Endothelial cell of umbilical vein (primary cell): ENCODE measurements at regions not wholly inside any gene's neighbourhood (a gene's known extent, or its start where the extent isn't known, plus 50 kb on each side); places are given as distances from the start of the nearest gene placed in this dataset.

ENCODE experiments used
- BruUV-seq: library from RNA; stranded (reverse); fragments of 400-500 nt; replicated peaks from 2 replicates; lab custom pipeline; 2021; lab: Mats Ljungman, UMichigan
- CTCF ChIA-PET: fragments of 300-600, 350-600 bp; sonication (Branson Sonifier 250); formaldehyde crosslinking; loops from one replicate; lab custom pipeline; 2021; ENCODE audit warnings: antibody characterized with exemption, inconsistent platforms; lab: Charles Lee
- POLR2A ChIA-PET: fragments of 300-600, 350-600 bp; sonication (Branson Sonifier 250); formaldehyde crosslinking; loops from one replicate; lab custom pipeline; 2021; ENCODE audit warnings: antibody characterized with exemption, inconsistent platforms; lab: Charles Lee
- DNase-seq: peaks from one replicate; pipeline ENCODE4 v3.0.0-alpha.2; 2011; ENCODE audit warnings: low read depth, low spot score
- FAIRE-seq: peaks from 2 replicates; lab custom pipeline; 2011; peaks lifted over from hg19 to GRCh38; lab: Jason Lieb, UNC
- H2AFZ ChIP-seq: 2 replicates; pipeline ENCODE4 v1.6.0; 2012; ENCODE audit warnings: low read depth, low read length, control low read depth, inconsistent platforms
- H3K27ac ChIP-seq: 2 replicates; pipeline ENCODE4 v1.5.1; 2011; ENCODE audit warnings: low read depth, mild to moderate bottlenecking, control low read depth, low read length, moderate library complexity; ENCODE audit not compliant: insufficient read depth
- H3K27me3 ChIP-seq, 2 experiments: 2 replicates each; pipeline versions ENCODE4 v1.6.0 to v1.6.1; 2011; ENCODE audit warnings: low read length in 2 of 2, mixed read lengths in 1 of 2; ENCODE audit not compliant: control insufficient read depth in 2 of 2, insufficient read depth in 2 of 2
- H3K36me3 ChIP-seq, 2 experiments: 2 replicates in 1 of 2; 3 replicates in 1 of 2; pipeline ENCODE4 v1.5.1; 2011; ENCODE audit warnings: low read length in 2 of 2, mild to moderate bottlenecking in 1 of 2, moderate library complexity in 1 of 2; ENCODE audit not compliant: control insufficient read depth in 2 of 2, insufficient read depth in 2 of 2; ENCODE audit errors: extremely low read depth in 1 of 2
- H3K4me1 ChIP-seq: 3 replicates; pipeline ENCODE4 v1.5.1; 2011; ENCODE audit warnings: mild to moderate bottlenecking, low read length; ENCODE audit not compliant: control insufficient read depth, insufficient read depth; ENCODE audit errors: extremely low read depth
- H3K4me2 ChIP-seq: 2 replicates; pipeline ENCODE4 v1.6.1; 2011; ENCODE audit warnings: low read length, control low read depth, mixed read lengths; ENCODE audit not compliant: insufficient read depth
- H3K4me3 ChIP-seq, 3 experiments: fragments of 200-600 bp in 1 of 3; sonication (generic), shearing (Covaris generic) in 1 of 3; replicated peaks in 1 of 3; 2 replicates each; pipeline ENCODE4 v1.5.1; 2011 to 2016; ENCODE audit warnings: control low read depth in 3 of 3, low read length in 3 of 3, mild to moderate bottlenecking in 2 of 3, inconsistent platforms in 1 of 3, low read depth in 1 of 3, moderate library complexity in 1 of 3; ENCODE audit not compliant: insufficient read depth in 1 of 3
- H3K79me2 ChIP-seq: 2 replicates; pipeline ENCODE4 v1.6.0; 2012; ENCODE audit warnings: low read length, inconsistent platforms; ENCODE audit not compliant: control insufficient read depth, insufficient read depth
- H3K9ac ChIP-seq: replicated peaks from 2 replicates; pipeline ENCODE3; 2011; ENCODE audit warnings: low read length, control low read depth; ENCODE audit not compliant: insufficient read depth; ENCODE audit errors: extremely low read depth
- H3K9me1 ChIP-seq: replicated peaks from 3 replicates; pipeline ENCODE4 v1.6.0; 2011; ENCODE audit warnings: mild to moderate bottlenecking, low read length; ENCODE audit not compliant: control insufficient read depth, insufficient read depth; ENCODE audit errors: extremely low read depth
- H3K9me3 ChIP-seq: replicated peaks from 2 replicates; pipeline ENCODE4 v1.5.1; 2012; ENCODE audit warnings: low read length, inconsistent platforms; ENCODE audit not compliant: control insufficient read depth, insufficient read depth
- H4K20me1 ChIP-seq: replicated peaks from 2 replicates; pipeline ENCODE3; 2011; ENCODE audit warnings: mild to moderate bottlenecking, low read length; ENCODE audit not compliant: control insufficient read depth, insufficient read depth; ENCODE audit errors: extremely low read depth
- CTCF ChIP-seq, 2 donors: IDR thresholded peaks; 1 replicate in 1 of 2; 2 replicates in 1 of 2; pipeline ENCODE4 v1.5.1; 2011; ENCODE audit warnings: low read length in 2 of 2, mild to moderate bottlenecking in 2 of 2, moderate library complexity in 2 of 2, control low read depth in 1 of 2, inconsistent platforms in 1 of 2, low read depth in 1 of 2; ENCODE audit not compliant: insufficient read depth in 1 of 2; ENCODE audit errors: extremely low read depth in 1 of 2
- EZH2 ChIP-seq: IDR thresholded peaks from 2 replicates; pipeline ENCODE4 v1.6.1; 2012; ENCODE audit warnings: borderline replicate concordance, low read depth, mild to moderate bottlenecking, moderate library complexity, low read length, inconsistent platforms; ENCODE audit not compliant: severe bottlenecking
- FOS ChIP-seq: IDR thresholded peaks from 2 replicates; pipeline ENCODE4 v1.6.1; 2011; ENCODE audit warnings: mild to moderate bottlenecking, low read length, moderate library complexity, borderline replicate concordance; ENCODE audit not compliant: insufficient read depth
- GATA2 ChIP-seq: IDR thresholded peaks from 2 replicates; pipeline ENCODE4 v1.7.0; 2011; ENCODE audit warnings: low read depth, mild to moderate bottlenecking, moderate library complexity, mixed read lengths, low read length; ENCODE audit not compliant: insufficient read length, insufficient read depth
- JUN ChIP-seq: IDR thresholded peaks from 2 replicates; pipeline ENCODE4 v1.6.1; 2011; ENCODE audit warnings: borderline replicate concordance, low read depth; ENCODE audit not compliant: insufficient read length, insufficient read depth
- MAX ChIP-seq: IDR thresholded peaks from 2 replicates; pipeline ENCODE4 v1.6.1; 2011; ENCODE audit not compliant: insufficient read depth, insufficient read length
- MYC ChIP-seq: IDR thresholded peaks from one replicate; pipeline ENCODE4 v1.6.1; 2011; ENCODE audit warnings: mild to moderate bottlenecking, low read depth, low read length
- POLR2A ChIP-seq: IDR thresholded peaks from 2 replicates; pipeline ENCODE4 v1.6.1; 2012; ENCODE audit warnings: low read depth, mild to moderate bottlenecking, control low read depth, low read length
- POLR2AphosphoS5 ChIP-seq: IDR thresholded peaks from 2 replicates; pipeline ENCODE4 v1.6.1; 2012; ENCODE audit warnings: low read depth, mild to moderate bottlenecking, control low read depth, low read length, moderate library complexity; ENCODE audit not compliant: insufficient read depth
- dilution Hi-C: fragments of 300-500 bp; cut with MboI; formaldehyde crosslinking; loops from one replicate; pipeline ENCODE4 v1.15.0; 2019; ENCODE audit warnings: low sequenced_read_pairs; ENCODE audit not compliant: extremely low pct_ligation_motif_present
- intact Hi-C: fragments of 100-400 bp; cut with micrococcal nuclease; formaldehyde crosslinking; loops from one replicate; pipeline ENCODE4 v1.10.0; 2022

- H3K4me2 ChIP-seq = no peak overlapping the region
- no peaks in the 10 kb centered on the region for H4K20me1 ChIP-seq
- no peak overlapping the region for H3K9ac ChIP-seq
- no peak overlapping the region for H2AFZ ChIP-seq
- no TSS peak for BruUV-seq
- no peaks in the 10 kb centered on the region for H3K9me1 ChIP-seq
- no peak for TF ChIP-seq MAX
- TF ChIP-seq CTCF (IDR thresholded peaks at IDR 0.05; ENCODE audit: extremely low read depth in 1 of 2, insufficient read depth in 1 of 2, low read depth in 1 of 2, low read length in 2 of 2) = no peak
- no peak for TF ChIP-seq EZH2
- TF ChIP-seq FOS = no peak
- no peak for TF ChIP-seq MYC
- TF ChIP-seq POLR2A = no peak
- TF ChIP-seq GATA2 = no peak
- no peak for TF ChIP-seq POLR2AphosphoS5
- no peak for TF ChIP-seq JUN
- H3K36me3 ChIP-seq = no peaks in the 10 kb centered on the region
- no peaks in the 10 kb centered on the region for H3K27me3 ChIP-seq
- ChIA-PET POLR2A (no interaction called here), CTCF (no interaction called here)
- intact Hi-C loops (no loop called here), dilution Hi-C loops (no loop called here)
- no peak overlapping the region for H3K27ac ChIP-seq
- peaks cover 2% of the 10 kb centered on the region for H3K9me3 ChIP-seq
- H3K4me1 ChIP-seq = no peaks in the 10 kb centered on the region
- no peak overlapping the region for H3K4me3 ChIP-seq
- DNase-seq (no peak), FAIRE-seq (no peak)
- H3K79me2 ChIP-seq = no peaks in the 10 kb centered on the region
Observed at GRCh38 chr2:107592280-107592624, 234.4 kb upstream of the RGPD4 start.
